Keratinocyte (primary cell): ENCODE measurements at regions not wholly inside any gene's neighbourhood (a gene's known extent, or its start where the extent isn't known, plus 50 kb on each side); places are given as distances from the start of the nearest gene placed in this dataset.

ENCODE experiments used
- DNase-seq: peaks from one replicate; pipeline ENCODE4 v3.0.0-alpha.2; 2011; ENCODE audit warnings: low read depth, missing footprints, low spot score
- FAIRE-seq: peaks from 2 replicates; lab custom pipeline; 2011; peaks lifted over from hg19 to GRCh38; lab: Jason Lieb, UNC
- H2AFZ ChIP-seq: 2 replicates; pipeline ENCODE4 v1.6.0; 2012; ENCODE audit warnings: low read length, control low read depth, inconsistent platforms; ENCODE audit not compliant: control insufficient read depth
- H3K27ac ChIP-seq: 2 replicates; pipeline ENCODE4 v1.5.1; 2011; ENCODE audit warnings: low read length; ENCODE audit not compliant: control insufficient read depth, insufficient read depth
- H3K27me3 ChIP-seq: 3 replicates; pipeline ENCODE4 v1.6.0; 2011; ENCODE audit warnings: low read length; ENCODE audit not compliant: control insufficient read depth, insufficient read depth; ENCODE audit errors: extremely low read depth
- H3K36me3 ChIP-seq, 2 experiments: 2 replicates in 1 of 2; 3 replicates in 1 of 2; pipeline ENCODE4 v1.5.1; 2011; ENCODE audit warnings: low read length in 2 of 2, mild to moderate bottlenecking in 1 of 2; ENCODE audit not compliant: control insufficient read depth in 2 of 2, insufficient read depth in 2 of 2; ENCODE audit errors: extremely low read depth in 1 of 2
- H3K4me1 ChIP-seq: 3 replicates; pipeline ENCODE4 v1.5.1; 2011; ENCODE audit warnings: low read length; ENCODE audit not compliant: control insufficient read depth, insufficient read depth; ENCODE audit errors: extremely low read depth
- H3K4me2 ChIP-seq: 3 replicates; pipeline ENCODE4 v1.6.0; 2011; ENCODE audit warnings: low read depth, low read length; ENCODE audit not compliant: control insufficient read depth, insufficient read depth; ENCODE audit errors: extremely low read depth
- H3K4me3 ChIP-seq, 3 experiments: fragments of 200-600 bp in 1 of 3; sonication (generic) in 1 of 3; 2 replicates in 2 of 3; 3 replicates in 1 of 3; pipeline ENCODE4 v1.5.1; 2011 to 2016; ENCODE audit warnings: low read length in 3 of 3, mild to moderate bottlenecking in 3 of 3, control low read depth in 2 of 3, inconsistent platforms in 1 of 3, low read depth in 1 of 3, mixed read lengths in 1 of 3, mixed run types in 1 of 3, moderate library complexity in 1 of 3; ENCODE audit not compliant: control insufficient read depth in 2 of 3, insufficient read depth in 2 of 3; ENCODE audit errors: extremely low read depth in 1 of 3
- H3K79me2 ChIP-seq: 2 replicates; pipeline ENCODE4 v1.6.0; 2012; ENCODE audit warnings: low read length; ENCODE audit not compliant: control insufficient read depth, insufficient read depth
- H3K9ac ChIP-seq: 3 replicates; pipeline ENCODE4 v1.6.0; 2011; ENCODE audit warnings: low read length; ENCODE audit not compliant: control insufficient read depth, insufficient read depth; ENCODE audit errors: extremely low read depth
- H3K9me1 ChIP-seq: 3 replicates; pipeline ENCODE4 v1.6.0; 2011; ENCODE audit warnings: low read length; ENCODE audit not compliant: control insufficient read depth, insufficient read depth; ENCODE audit errors: extremely low read depth
- H3K9me3 ChIP-seq: 2 replicates; pipeline ENCODE4 v1.5.1; 2012; ENCODE audit warnings: low read depth, low read length; ENCODE audit not compliant: control insufficient read depth
- H4K20me1 ChIP-seq: 3 replicates; pipeline ENCODE4 v1.6.0; 2011; ENCODE audit warnings: low read length; ENCODE audit not compliant: control insufficient read depth, insufficient read depth; ENCODE audit errors: extremely low read depth
- EZH2 ChIP-seq: IDR thresholded peaks from one replicate; pipeline ENCODE4 v1.6.1; 2012; ENCODE audit warnings: inconsistent platforms, mild to moderate bottlenecking, low read length, moderate library complexity
- dilution Hi-C: fragments of 300-500 bp; cut with MboI; formaldehyde crosslinking; loops from one replicate; pipeline ENCODE4 v1.7.0; 2020; ENCODE audit warnings: low sequenced_read_pairs; ENCODE audit not compliant: extremely low pct_ligation_motif_present
- TF ChIP-seq, protein P1 (sequence below), 3 experiments: IDR thresholded peaks in 1 of 3; conservative IDR thresholded peaks in 1 of 3; optimal IDR thresholded peaks in 1 of 3; 2 replicates in 2 of 3; 3 replicates in 1 of 3; pipeline versions ENCODE3 to v1.5.1; 2011; ENCODE audit warnings: low read length in 3 of 3, mild to moderate bottlenecking in 3 of 3, moderate library complexity in 2 of 3, control low read depth in 1 of 3, inconsistent platforms in 1 of 3; ENCODE audit not compliant: insufficient read depth in 2 of 3; ENCODE audit errors: extremely low read depth in 1 of 3

DNA sequence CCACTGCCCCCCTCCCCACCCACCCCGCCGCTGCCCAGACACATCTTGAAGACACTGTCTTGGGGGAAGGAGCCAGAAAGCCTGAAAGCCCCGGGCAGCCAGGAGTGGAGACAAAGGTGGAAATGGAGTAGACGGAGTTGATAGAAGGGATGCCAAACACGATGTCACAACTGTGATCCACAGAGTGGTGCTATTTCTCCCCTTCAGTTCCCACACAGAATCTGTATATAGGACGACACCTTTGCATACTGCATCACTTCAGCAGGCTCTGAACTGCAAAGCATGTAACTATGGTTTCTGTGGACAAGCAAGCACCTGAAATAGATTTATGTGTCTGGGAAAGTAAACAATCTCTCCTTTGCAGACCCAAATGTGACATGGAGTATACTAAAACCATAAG, 56.4 kb upstream of the F13A1 start:
- DNase-seq (no peak), FAIRE-seq (no peak)
- no peaks in the 10 kb centered on the region for H3K9me1 ChIP-seq
- H3K4me2 ChIP-seq: no peak overlapping the region
- no peaks in the 10 kb centered on the region for H3K36me3 ChIP-seq
- no peaks in the 10 kb centered on the region for H3K9me3 ChIP-seq
- no peaks in the 10 kb centered on the region for H4K20me1 ChIP-seq
- H3K9ac ChIP-seq: no peak overlapping the region
- H3K27me3 ChIP-seq: no peaks in the 10 kb centered on the region
- H3K4me1 ChIP-seq: no peaks in the 10 kb centered on the region
- H3K79me2 ChIP-seq: no peaks in the 10 kb centered on the region
- dilution Hi-C loops: no loop called here
- H2AFZ ChIP-seq: no peak overlapping the region
- H3K27ac ChIP-seq: no peak overlapping the region
- TF ChIP-seq, protein P1, sequence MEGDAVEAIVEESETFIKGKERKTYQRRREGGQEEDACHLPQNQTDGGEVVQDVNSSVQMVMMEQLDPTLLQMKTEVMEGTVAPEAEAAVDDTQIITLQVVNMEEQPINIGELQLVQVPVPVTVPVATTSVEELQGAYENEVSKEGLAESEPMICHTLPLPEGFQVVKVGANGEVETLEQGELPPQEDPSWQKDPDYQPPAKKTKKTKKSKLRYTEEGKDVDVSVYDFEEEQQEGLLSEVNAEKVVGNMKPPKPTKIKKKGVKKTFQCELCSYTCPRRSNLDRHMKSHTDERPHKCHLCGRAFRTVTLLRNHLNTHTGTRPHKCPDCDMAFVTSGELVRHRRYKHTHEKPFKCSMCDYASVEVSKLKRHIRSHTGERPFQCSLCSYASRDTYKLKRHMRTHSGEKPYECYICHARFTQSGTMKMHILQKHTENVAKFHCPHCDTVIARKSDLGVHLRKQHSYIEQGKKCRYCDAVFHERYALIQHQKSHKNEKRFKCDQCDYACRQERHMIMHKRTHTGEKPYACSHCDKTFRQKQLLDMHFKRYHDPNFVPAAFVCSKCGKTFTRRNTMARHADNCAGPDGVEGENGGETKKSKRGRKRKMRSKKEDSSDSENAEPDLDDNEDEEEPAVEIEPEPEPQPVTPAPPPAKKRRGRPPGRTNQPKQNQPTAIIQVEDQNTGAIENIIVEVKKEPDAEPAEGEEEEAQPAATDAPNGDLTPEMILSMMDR (optimal IDR thresholded peaks at IDR 0.05 in 1 of 3, IDR thresholded peaks at IDR 0.05 in 1 of 3, conservative IDR thresholded peaks at IDR 0.05 in 1 of 3; ENCODE audit: extremely low read depth in 1 of 3, insufficient read depth in 2 of 3, low read length in 3 of 3): no peak
- no peak for TF ChIP-seq EZH2
- H3K4me3 ChIP-seq: no peak overlapping the region

DNA sequence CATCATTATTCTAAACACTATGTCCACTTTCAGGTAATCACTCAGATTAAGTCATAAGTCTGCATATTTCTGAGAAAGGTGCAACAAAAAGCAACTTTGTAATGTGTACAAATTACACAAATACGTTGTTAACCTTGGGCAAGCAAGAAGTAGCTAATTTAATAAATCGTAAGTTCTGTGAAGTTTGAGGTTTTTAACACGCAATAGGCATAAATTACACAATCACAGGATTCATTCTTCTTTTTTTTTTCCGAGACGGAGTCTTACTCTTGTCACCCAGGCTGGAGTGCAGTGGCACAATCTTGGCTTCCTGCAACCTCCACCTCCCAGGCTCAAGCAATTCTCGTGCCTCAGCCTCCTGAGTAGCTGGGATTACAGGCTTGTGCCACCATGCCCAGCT, 57.2 kb upstream of the F13A1 start:
- no peak for FAIRE-seq
- no peaks in the 10 kb centered on the region for H3K27me3 ChIP-seq
- dilution Hi-C loops: no loop called here

More for the DNA sequence above, 57.2 kb upstream of the F13A1 start:
- no peak overlapping the region for H3K4me3 ChIP-seq
- TF ChIP-seq, protein P1 (optimal IDR thresholded peaks at IDR 0.05 in 1 of 3, IDR thresholded peaks at IDR 0.05 in 1 of 3, conservative IDR thresholded peaks at IDR 0.05 in 1 of 3; ENCODE audit: extremely low read depth in 1 of 3, insufficient read depth in 2 of 3, low read length in 3 of 3): no peak
- TF ChIP-seq EZH2: no peak
- no peaks in the 10 kb centered on the region for H3K4me1 ChIP-seq
- no peaks in the 10 kb centered on the region for H3K9me3 ChIP-seq
- no peaks in the 10 kb centered on the region for H3K36me3 ChIP-seq
- H3K9me1 ChIP-seq: no peaks in the 10 kb centered on the region
- H3K4me2 ChIP-seq: no peak overlapping the region
- H3K79me2 ChIP-seq: no peaks in the 10 kb centered on the region
- no peaks in the 10 kb centered on the region for H4K20me1 ChIP-seq
- H2AFZ ChIP-seq: no peak overlapping the region
- no peak overlapping the region for H3K9ac ChIP-seq
- no peak overlapping the region for H3K27ac ChIP-seq
- DNase-seq: no peak
